SK-N-SH treated with all-trans-retinoic acid at 6 μM for 48 hours (cell line): ENCODE measurements at regions not wholly inside any gene's neighbourhood (a gene's known extent, or its start where the extent isn't known, plus 50 kb on each side); places are given as distances from the start of the nearest gene placed in this dataset.

Experiments used
- ATAC-seq: fragments of 200-7000 bp; cut with Tn5 transposase; 3 replicates; pipeline ENCODE4 v1.9.1; 2020; ENCODE audit warnings: mild to moderate bottlenecking, moderate library complexity
- BACH2 ChIP-seq: fragments of 250-450 bp; sonication (Bioruptor Pico); IDR thresholded peaks from 2 replicates; pipeline ENCODE4 v1.9.0; 2021; ENCODE audit warnings: mild to moderate bottlenecking, borderline replicate concordance
- CSDC2 ChIP-seq: fragments of 250-450 bp; sonication (Bioruptor Pico); IDR thresholded peaks from 2 replicates; pipeline ENCODE4 v1.5.0; 2020; ENCODE audit warnings: mild to moderate bottlenecking, moderate library complexity
- CSRNP3 ChIP-seq: fragments of 250-450 bp; sonication (Bioruptor Pico); IDR thresholded peaks from 2 replicates; pipeline ENCODE4 v1.5.1; 2021; ENCODE audit warnings: mild to moderate bottlenecking, moderate library complexity
- GLIS3 ChIP-seq: fragments of 250-450 bp; sonication (Bioruptor Pico); IDR thresholded peaks from 2 replicates; pipeline ENCODE4 v1.5.0; 2020; ENCODE audit warnings: mild to moderate bottlenecking, moderate library complexity
- ISL1 ChIP-seq: fragments of 250-450 bp; sonication (Bioruptor Pico); IDR thresholded peaks from 2 replicates; pipeline ENCODE4 v2.1.2; 2022; ENCODE audit warnings: mild to moderate bottlenecking, moderate library complexity
- OSR1 ChIP-seq: fragments of 250-450 bp; sonication (Bioruptor Pico); IDR thresholded peaks from 2 replicates; pipeline ENCODE4 v1.8.0; 2022; ENCODE audit warnings: moderate library complexity, mild to moderate bottlenecking, inconsistent platforms
- PATZ1 ChIP-seq: fragments of 250-450 bp; sonication (Bioruptor Pico); IDR thresholded peaks from 2 replicates; pipeline ENCODE4 v1.8.0; 2020; ENCODE audit warnings: mild to moderate bottlenecking, moderate library complexity, borderline replicate concordance
- POU6F1 ChIP-seq: fragments of 250-450 bp; sonication (Bioruptor Pico); IDR thresholded peaks from 2 replicates; pipeline ENCODE4 v1.8.0; 2021; ENCODE audit warnings: low read depth, mild to moderate bottlenecking, moderate library complexity, borderline replicate concordance
- PPARA ChIP-seq: fragments of 250-450 bp; sonication (Bioruptor Pico); IDR thresholded peaks from 2 replicates; pipeline ENCODE4 v1.5.0; 2020; ENCODE audit warnings: mild to moderate bottlenecking, borderline replicate concordance
- RARB ChIP-seq: fragments of 250-450 bp; sonication (Bioruptor Pico); IDR thresholded peaks from 2 replicates; pipeline ENCODE4 v1.8.0; 2021; ENCODE audit warnings: mild to moderate bottlenecking, moderate library complexity
- SNAI2 ChIP-seq: fragments of 250-450 bp; sonication (Bioruptor Pico); IDR thresholded peaks from 2 replicates; pipeline ENCODE4 v1.5.0; 2020; ENCODE audit warnings: mild to moderate bottlenecking, moderate library complexity
- TOX ChIP-seq: fragments of 250-450 bp; sonication (Bioruptor Pico); IDR thresholded peaks from 2 replicates; pipeline ENCODE4 v1.8.0; 2021; ENCODE audit warnings: mild to moderate bottlenecking, moderate library complexity, borderline replicate concordance
- ZC3H10 ChIP-seq: fragments of 250-450 bp; sonication (Bioruptor Pico); IDR thresholded peaks from 2 replicates; pipeline ENCODE4 v1.5.1; 2021; ENCODE audit warnings: mild to moderate bottlenecking, moderate library complexity
- ZFP30 ChIP-seq: fragments of 450-650 bp; formaldehyde crosslinking; IDR thresholded peaks from 2 replicates; pipeline ENCODE4 v1.5.0; 2022; ENCODE audit warnings: mild to moderate bottlenecking, moderate library complexity
- ZNF565 ChIP-seq: fragments of 450-650 bp; formaldehyde crosslinking; conservative IDR thresholded peaks from 2 replicates; pipeline ENCODE4 v1.5.0; 2020; ENCODE audit warnings: low read depth, mild to moderate bottlenecking, moderate library complexity
- ZNF70 ChIP-seq: fragments of 450-650 bp; formaldehyde crosslinking; IDR thresholded peaks from 2 replicates; pipeline ENCODE4 v1.5.0; 2020; ENCODE audit warnings: mild to moderate bottlenecking, moderate library complexity
- TF ChIP-seq, protein P1 (sequence below): fragments of 250-450 bp; sonication (Bioruptor Pico); IDR thresholded peaks from 2 replicates; pipeline ENCODE4 v1.5.0; 2020; ENCODE audit warnings: mild to moderate bottlenecking, moderate library complexity
- TF ChIP-seq, protein P2 (sequence below): fragments of 250-450 bp; sonication (Bioruptor Pico); IDR thresholded peaks from 2 replicates; pipeline ENCODE4 v1.5.1; 2020; ENCODE audit warnings: low read depth, mild to moderate bottlenecking, moderate library complexity

DNA sequence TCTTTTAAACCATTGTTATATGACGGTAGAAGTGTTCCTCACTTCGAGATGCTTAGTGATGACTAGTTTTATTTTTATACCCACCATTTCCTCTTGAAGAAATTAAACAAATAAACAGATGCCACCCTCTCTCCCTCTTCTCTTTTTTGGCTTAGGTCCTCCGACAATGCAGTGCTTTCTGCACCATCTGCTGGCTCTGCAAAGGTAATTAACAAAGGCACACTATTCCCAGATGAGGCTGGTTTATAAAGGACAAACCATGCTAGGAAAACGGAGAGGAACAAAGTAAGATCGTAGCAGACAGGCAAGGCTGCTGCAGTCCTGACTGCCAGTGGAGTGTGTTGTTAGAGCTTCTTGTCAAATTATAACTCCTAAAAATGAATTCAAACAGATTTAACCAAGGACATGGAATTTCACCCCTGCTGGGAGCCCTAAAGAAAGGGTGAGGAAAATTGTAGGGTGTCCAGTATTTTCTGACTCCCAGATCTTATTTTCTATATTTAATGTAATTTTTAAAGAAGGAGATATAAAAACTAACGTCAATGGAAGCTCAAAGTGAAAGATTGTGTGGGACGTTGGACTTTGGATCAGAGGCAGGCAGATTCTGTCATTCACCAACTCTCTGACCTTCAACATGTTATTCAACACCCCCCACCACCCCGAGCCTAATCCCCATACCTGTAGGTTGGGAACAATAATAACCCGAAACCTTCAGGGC lies 142.1 kb downstream of the CPEB2 start (continued):
- TF ChIP-seq, protein P1, sequence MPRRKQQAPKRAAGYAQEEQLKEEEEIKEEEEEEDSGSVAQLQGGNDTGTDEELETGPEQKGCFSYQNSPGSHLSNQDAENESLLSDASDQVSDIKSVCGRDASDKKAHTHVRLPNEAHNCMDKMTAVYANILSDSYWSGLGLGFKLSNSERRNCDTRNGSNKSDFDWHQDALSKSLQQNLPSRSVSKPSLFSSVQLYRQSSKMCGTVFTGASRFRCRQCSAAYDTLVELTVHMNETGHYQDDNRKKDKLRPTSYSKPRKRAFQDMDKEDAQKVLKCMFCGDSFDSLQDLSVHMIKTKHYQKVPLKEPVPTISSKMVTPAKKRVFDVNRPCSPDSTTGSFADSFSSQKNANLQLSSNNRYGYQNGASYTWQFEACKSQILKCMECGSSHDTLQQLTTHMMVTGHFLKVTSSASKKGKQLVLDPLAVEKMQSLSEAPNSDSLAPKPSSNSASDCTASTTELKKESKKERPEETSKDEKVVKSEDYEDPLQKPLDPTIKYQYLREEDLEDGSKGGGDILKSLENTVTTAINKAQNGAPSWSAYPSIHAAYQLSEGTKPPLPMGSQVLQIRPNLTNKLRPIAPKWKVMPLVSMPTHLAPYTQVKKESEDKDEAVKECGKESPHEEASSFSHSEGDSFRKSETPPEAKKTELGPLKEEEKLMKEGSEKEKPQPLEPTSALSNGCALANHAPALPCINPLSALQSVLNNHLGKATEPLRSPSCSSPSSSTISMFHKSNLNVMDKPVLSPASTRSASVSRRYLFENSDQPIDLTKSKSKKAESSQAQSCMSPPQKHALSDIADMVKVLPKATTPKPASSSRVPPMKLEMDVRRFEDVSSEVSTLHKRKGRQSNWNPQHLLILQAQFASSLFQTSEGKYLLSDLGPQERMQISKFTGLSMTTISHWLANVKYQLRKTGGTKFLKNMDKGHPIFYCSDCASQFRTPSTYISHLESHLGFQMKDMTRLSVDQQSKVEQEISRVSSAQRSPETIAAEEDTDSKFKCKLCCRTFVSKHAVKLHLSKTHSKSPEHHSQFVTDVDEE (CRISPR knock-in tag) = no peak
- TF ChIP-seq BACH2 (CRISPR knock-in tag) = no peak

DNA sequence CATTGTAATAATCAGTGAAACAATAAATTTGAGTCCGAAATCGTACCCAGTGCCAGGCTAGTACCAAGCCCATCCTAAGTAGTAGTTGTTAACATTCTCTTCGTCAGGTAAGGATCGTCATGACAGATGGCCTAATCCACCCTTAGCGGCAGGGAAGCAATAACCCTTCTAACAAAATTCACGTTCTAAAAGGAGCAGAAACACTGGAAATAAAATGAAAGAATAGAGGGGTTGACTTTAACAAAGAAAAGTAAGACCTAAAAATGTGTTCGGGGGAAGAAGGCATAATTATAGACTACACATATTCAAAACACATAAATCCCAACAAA lies 142.7 kb downstream of the CPEB2 start:
- TF ChIP-seq ZNF70 = no peak
- TF ChIP-seq CSDC2 = no peak
- no peak for TF ChIP-seq RARB (CRISPR knock-in tag)
- no peak for TF ChIP-seq TOX
- TF ChIP-seq ZNF565 (CRISPR knock-in tag) = no peak
- TF ChIP-seq PPARA (CRISPR knock-in tag) = no peak
- no peak for TF ChIP-seq CSRNP3
- no peak for TF ChIP-seq ZFP30 (CRISPR knock-in tag)
- TF ChIP-seq ISL1 (CRISPR knock-in tag) = no peak
- TF ChIP-seq SNAI2 = no peak
- no peak for TF ChIP-seq PATZ1 (CRISPR knock-in tag)
- TF ChIP-seq POU6F1 = no peak
- TF ChIP-seq OSR1 (CRISPR knock-in tag) = no peak
- TF ChIP-seq ZC3H10 = no peak
- TF ChIP-seq, all 23 proteins: peak for 0
- ATAC-seq = no peak

DNA sequence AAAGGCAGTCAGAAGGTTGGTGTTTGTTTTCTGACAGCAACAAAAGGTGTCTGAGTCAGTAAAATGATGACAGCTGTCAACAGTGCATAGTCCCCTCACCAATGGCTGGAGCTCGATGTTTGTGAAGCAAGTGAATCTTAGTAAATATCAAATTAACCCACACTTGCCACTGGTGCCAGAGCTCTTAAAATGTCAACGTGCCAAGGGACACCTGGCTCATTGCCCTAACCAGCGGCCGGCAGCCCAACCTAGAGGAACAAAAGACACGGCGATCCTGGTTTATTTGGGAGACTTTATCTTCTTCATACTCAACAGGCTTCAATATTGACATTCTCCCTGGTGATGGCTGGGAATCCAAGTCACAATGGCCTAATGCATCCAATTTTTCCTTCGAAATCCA lies 143.4 kb downstream of the CPEB2 start:
- TF ChIP-seq ZC3H10 = no peak
- no peak for TF ChIP-seq TOX
- TF ChIP-seq SNAI2 = no peak
- TF ChIP-seq RARB (CRISPR knock-in tag) = no peak
- TF ChIP-seq, protein P2, sequence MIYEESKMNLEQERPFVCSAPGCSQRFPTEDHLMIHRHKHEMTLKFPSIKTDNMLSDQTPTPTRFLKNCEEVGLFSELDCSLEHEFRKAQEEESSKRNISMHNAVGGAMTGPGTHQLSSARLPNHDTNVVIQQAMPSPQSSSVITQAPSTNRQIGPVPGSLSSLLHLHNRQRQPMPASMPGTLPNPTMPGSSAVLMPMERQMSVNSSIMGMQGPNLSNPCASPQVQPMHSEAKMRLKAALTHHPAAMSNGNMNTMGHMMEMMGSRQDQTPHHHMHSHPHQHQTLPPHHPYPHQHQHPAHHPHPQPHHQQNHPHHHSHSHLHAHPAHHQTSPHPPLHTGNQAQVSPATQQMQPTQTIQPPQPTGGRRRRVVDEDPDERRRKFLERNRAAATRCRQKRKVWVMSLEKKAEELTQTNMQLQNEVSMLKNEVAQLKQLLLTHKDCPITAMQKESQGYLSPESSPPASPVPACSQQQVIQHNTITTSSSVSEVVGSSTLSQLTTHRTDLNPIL (CRISPR knock-in tag) = no peak
- no peak for TF ChIP-seq ISL1 (CRISPR knock-in tag)
- TF ChIP-seq GLIS3 (CRISPR knock-in tag) = no peak
- TF ChIP-seq, protein P1 (CRISPR knock-in tag) = no peak
- TF ChIP-seq, all 23 proteins: peak for 0
- ATAC-seq = no peak
